CD1c-positive myeloid dendritic cell (primary cell): ENCODE measurements at regions not wholly inside any gene's neighbourhood (a gene's known extent, or its start where the extent isn't known, plus 50 kb on each side); places are given as distances from the start of the nearest gene placed in this dataset.

Source experiments
- DNase-seq: peaks from one replicate; pipeline ENCODE4 v3.0.0-alpha.2; 2016; ENCODE audit errors: extremely low spot score

GRCh38 chr20:48156951-48157700 lies 371.8 kb upstream of the SULF2 start:
- no peak for DNase-seq

GRCh38 chr20:48156521-48156920 lies 371.2 kb upstream of the SULF2 start:
- DNase-seq: no peak

- no peak for DNase-seq
These were observed 370.0 kb upstream of the SULF2 start for GRCh38 chr20:48155268-48155667.

- no peak for DNase-seq
These were observed 368.9 kb upstream of the SULF2 start for GRCh38 chr20:48154040-48154765.

GRCh38 chr20:48153523-48153922 lies 368.2 kb upstream of the SULF2 start:
- DNase-seq: no peak

- no peak for DNase-seq
These were observed 367.8 kb upstream of the SULF2 start for GRCh38 chr20:48153103-48153502.

GRCh38 chr20:48150568-48150967 lies 365.3 kb upstream of the SULF2 start:
- no peak for DNase-seq

- no peak for DNase-seq
These were observed 364.6 kb upstream of the SULF2 start for GRCh38 chr20:48149902-48150301.

- no peak for DNase-seq
These were observed 363.8 kb upstream of the SULF2 start for GRCh38 chr20:48148916-48149672.

GRCh38 chr20:48148020-48148419 lies 362.7 kb upstream of the SULF2 start:
- DNase-seq: no peak

GRCh38 chr20:48147311-48147710 lies 362.0 kb upstream of the SULF2 start:
- DNase-seq: no peak

- no peak for DNase-seq
These were observed 361.6 kb upstream of the SULF2 start for GRCh38 chr20:48146877-48147276.

- no peak for DNase-seq
These were observed 361.0 kb upstream of the SULF2 start for GRCh38 chr20:48146308-48146707.

- no peak for DNase-seq
These were observed 358.3 kb upstream of the SULF2 start for GRCh38 chr20:48143435-48144081.

GRCh38 chr20:48142516-48142773 lies 357.2 kb upstream of the SULF2 start:
- no peak for DNase-seq

GRCh38 chr20:48141660-48142515 lies 356.6 kb upstream of the SULF2 start:
- no peak for DNase-seq

GRCh38 chr20:48139262-48140041 lies 354.2 kb upstream of the SULF2 start:
- no peak for DNase-seq

GRCh38 chr20:48132834-48133233 lies 347.6 kb upstream of the SULF2 start:
- DNase-seq: no peak

- DNase-seq: no peak
These were observed 346.3 kb upstream of the SULF2 start for GRCh38 chr20:48131581-48131980.

GRCh38 chr20:48129345-48129942 lies 344.2 kb upstream of the SULF2 start:
- no peak for DNase-seq
